HCT116 (cell line): ENCODE measurements at regions not wholly inside any gene's neighbourhood (a gene's known extent, or its start where the extent isn't known, plus 50 kb on each side); places are given as distances from the start of the nearest gene placed in this dataset.

Source experiments
- EZH2 ChIP-seq: fragments of 200-600 bp; sonication (generic); IDR thresholded peaks from 2 replicates; pipeline ENCODE4 v1.6.1; 2017; ENCODE audit warnings: antibody characterized with exemption, mixed run types
- POLR2A ChIP-seq: IDR thresholded peaks from 2 replicates; pipeline ENCODE4 v1.7.0; 2011; ENCODE audit warnings: borderline replicate concordance; ENCODE audit not compliant: insufficient read depth, insufficient read length; ENCODE audit errors: extremely low read depth
- POLR2AphosphoS5 ChIP-seq: IDR thresholded peaks from 2 replicates; pipeline ENCODE4 v1.6.1; 2011; ENCODE audit warnings: mild to moderate bottlenecking, low read depth, low read length, moderate library complexity
- TF ChIP-seq, protein P1 (sequence below), 3 experiments: fragments of 200-600 bp in 1 of 3; sonication (generic) in 1 of 3; IDR thresholded peaks in 2 of 3; conservative IDR thresholded peaks in 1 of 3; 2 replicates each; pipeline ENCODE4 v1.5.1; 2012 to 2017; ENCODE audit warnings: low read depth in 2 of 3, low read length in 2 of 3, antibody characterized with exemption in 1 of 3, borderline replicate concordance in 1 of 3, control low read depth in 1 of 3, mild to moderate bottlenecking in 1 of 3, mixed read lengths in 1 of 3, mixed run types in 1 of 3, moderate library complexity in 1 of 3; ENCODE audit not compliant: insufficient read depth in 1 of 3
- TF ChIP-seq, protein P2 (sequence below): IDR thresholded peaks from 2 replicates; pipeline ENCODE4 v1.6.1; 2012

DNA sequence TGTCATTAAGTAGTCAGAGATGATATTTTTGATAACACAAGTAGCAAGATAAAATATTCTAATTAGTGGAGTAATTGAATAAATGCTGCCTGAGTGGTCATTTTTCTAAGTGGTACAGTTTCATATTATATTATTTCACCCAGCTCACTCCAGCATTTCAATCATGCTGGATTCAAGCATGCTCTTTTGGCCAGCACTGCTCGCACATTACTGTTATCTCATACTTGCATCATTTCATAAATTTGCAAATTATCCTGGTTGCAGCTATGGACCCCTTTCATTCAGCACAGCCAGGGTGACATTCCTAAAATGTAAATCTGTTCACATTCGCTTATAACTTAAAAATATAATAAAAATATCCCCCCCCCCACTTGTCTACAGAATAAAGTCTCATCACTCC, 520.8 kb upstream of the CYLC2 start:
- TF ChIP-seq POLR2AphosphoS5 (no peak), POLR2A (no peak), EZH2 (no peak)
- TF ChIP-seq, protein P1, sequence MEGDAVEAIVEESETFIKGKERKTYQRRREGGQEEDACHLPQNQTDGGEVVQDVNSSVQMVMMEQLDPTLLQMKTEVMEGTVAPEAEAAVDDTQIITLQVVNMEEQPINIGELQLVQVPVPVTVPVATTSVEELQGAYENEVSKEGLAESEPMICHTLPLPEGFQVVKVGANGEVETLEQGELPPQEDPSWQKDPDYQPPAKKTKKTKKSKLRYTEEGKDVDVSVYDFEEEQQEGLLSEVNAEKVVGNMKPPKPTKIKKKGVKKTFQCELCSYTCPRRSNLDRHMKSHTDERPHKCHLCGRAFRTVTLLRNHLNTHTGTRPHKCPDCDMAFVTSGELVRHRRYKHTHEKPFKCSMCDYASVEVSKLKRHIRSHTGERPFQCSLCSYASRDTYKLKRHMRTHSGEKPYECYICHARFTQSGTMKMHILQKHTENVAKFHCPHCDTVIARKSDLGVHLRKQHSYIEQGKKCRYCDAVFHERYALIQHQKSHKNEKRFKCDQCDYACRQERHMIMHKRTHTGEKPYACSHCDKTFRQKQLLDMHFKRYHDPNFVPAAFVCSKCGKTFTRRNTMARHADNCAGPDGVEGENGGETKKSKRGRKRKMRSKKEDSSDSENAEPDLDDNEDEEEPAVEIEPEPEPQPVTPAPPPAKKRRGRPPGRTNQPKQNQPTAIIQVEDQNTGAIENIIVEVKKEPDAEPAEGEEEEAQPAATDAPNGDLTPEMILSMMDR (IDR thresholded peaks at IDR 0.05 in 2 of 3, conservative IDR thresholded peaks at IDR 0.05 in 1 of 3; ENCODE audit: borderline replicate concordance in 1 of 3, insufficient read depth in 1 of 3, low read depth in 2 of 3, low read length in 2 of 3): no peak
- TF ChIP-seq, protein P2, sequence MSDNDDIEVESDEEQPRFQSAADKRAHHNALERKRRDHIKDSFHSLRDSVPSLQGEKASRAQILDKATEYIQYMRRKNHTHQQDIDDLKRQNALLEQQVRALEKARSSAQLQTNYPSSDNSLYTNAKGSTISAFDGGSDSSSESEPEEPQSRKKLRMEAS: no peak
